Renal cortex interstitium (tissue), 11 donors: ENCODE measurements at regions not wholly inside any gene's neighbourhood (a gene's known extent, or its start where the extent isn't known, plus 50 kb on each side); places are given as distances from the start of the nearest gene placed in this dataset.
"Not testable (repeated sequence)": the region's sequence is repeated elsewhere in the genome, so short reads cannot be mapped to it uniquely, and the experiment has no call there.

ENCODE experiments used
- DNase-seq, 11 donors: peaks; one replicate each; pipeline ENCODE4 v3.0.0-alpha.2; 2013; ENCODE audit warnings: low read depth in 9 of 11, low spot score in 4 of 11; ENCODE audit errors: extremely low read depth in 1 of 11

- DNase-seq: no peak
These were observed 1026.3 kb downstream of the TAF11L14 start for GRCh38 chr5:18660511-18660910.

- DNase-seq: no peak
These were observed 1028.0 kb downstream of the TAF11L14 start for GRCh38 chr5:18662231-18662630.

- DNase-seq: not testable (repeated sequence)
These were observed 1040.0 kb downstream of the TAF11L14 start for GRCh38 chr5:18674212-18674611.

GRCh38 chr5:18675041-18675440 lies 1040.8 kb downstream of the TAF11L14 start:
- no peak for DNase-seq

GRCh38 chr5:18686253-18686652 lies 1052.0 kb downstream of the TAF11L14 start:
- DNase-seq: no peak

GRCh38 chr5:18687429-18687828 lies 1053.2 kb downstream of the TAF11L14 start:
- DNase-seq: no peak

GRCh38 chr5:18699681-18700080 lies 1065.4 kb downstream of the TAF11L14 start:
- DNase-seq: no peak

GRCh38 chr5:18702821-18703220 lies 1068.6 kb downstream of the TAF11L14 start:
- no peak for DNase-seq

- no peak for DNase-seq
These were observed 1078.8 kb downstream of the TAF11L14 start for GRCh38 chr5:18712936-18713485.

GRCh38 chr5:18720002-18720401 lies 1085.7 kb downstream of the TAF11L14 start:
- DNase-seq: no peak

- DNase-seq: no peak
These were observed 1098.6 kb downstream of the TAF11L14 start for GRCh38 chr5:18732556-18733479.

- no peak for DNase-seq
These were observed 1101.8 kb downstream of the TAF11L14 start for GRCh38 chr5:18736051-18736398.

- DNase-seq: not testable (repeated sequence)
These were observed 1102.5 kb downstream of the TAF11L14 start for GRCh38 chr5:18736736-18737135.

- DNase-seq: no peak
These were observed 1106.0 kb downstream of the TAF11L14 start for GRCh38 chr5:18740301-18740700.

GRCh38 chr5:18742830-18743229 lies 1108.6 kb downstream of the TAF11L14 start:
- DNase-seq: no peak

- DNase-seq: no peak
These were observed 1110.2 kb downstream of the TAF11L14 start for GRCh38 chr5:18744441-18744840.

GRCh38 chr5:18745042-18745987 lies 1111.1 kb downstream of the TAF11L14 start:
- DNase-seq: no peak

GRCh38 chr5:18745988-18746615 lies 1111.8 kb downstream of the TAF11L14 start:
- no peak for DNase-seq

GRCh38 chr5:18749763-18750162 lies 1115.5 kb downstream of the TAF11L14 start:
- DNase-seq: no peak
